ENCODE measurements at regions not wholly inside any gene's neighbourhood (a gene's known extent, or its start where the extent isn't known, plus 50 kb on each side); places are given as distances from the start of the nearest gene placed in this dataset.

- Histone ChIP-seq H3K36me3 (ENCODE audit: control insufficient read depth in 5 of 5, insufficient read depth in 5 of 5, low read length in 5 of 5) (no peaks in the 10 kb centered on the region), H3K9ac (ENCODE audit: low read length in 5 of 5) (no peak overlapping the region), H3K4me3 (ENCODE audit: low read depth in 1 of 5, low read length in 5 of 5) (no peak overlapping the region), H3K9me3 (ENCODE audit: control insufficient read depth in 5 of 5, low read length in 5 of 5) (no peaks in the 10 kb centered on the region), H3K27me3 (ENCODE audit: control insufficient read depth in 5 of 5, insufficient read depth in 4 of 5, low read length in 5 of 5) (peaks cover 0 to 3% (median 0%) of the 10 kb centered on the region in 5 donors), H3K27ac (ENCODE audit: low read depth, low read length) (no peak overlapping the region), H3K4me1 (ENCODE audit: control insufficient read depth in 5 of 5, insufficient read depth in 5 of 5, low read length in 5 of 5) (peaks cover 0 to 5% (median 0%) of the 10 kb centered on the region in 5 donors)
Observed at GRCh38 chr11:127066401-127067090, 66.0 kb upstream of the KIRREL3 start.

GRCh38 chr11:127063241-127063640 lies 62.7 kb upstream of the KIRREL3 start:
- Histone ChIP-seq H3K27me3 (ENCODE audit: control insufficient read depth in 5 of 5, insufficient read depth in 4 of 5, low read length in 5 of 5) (peaks cover 0 to 7% (median 0%) of the 10 kb centered on the region in 5 donors), H3K27ac (ENCODE audit: low read depth, low read length) (no peak overlapping the region), H3K4me3 (ENCODE audit: low read depth in 1 of 5, low read length in 5 of 5) (no peak overlapping the region), H3K36me3 (ENCODE audit: control insufficient read depth in 5 of 5, insufficient read depth in 5 of 5, low read length in 5 of 5) (no peaks in the 10 kb centered on the region), H3K9me3 (ENCODE audit: control insufficient read depth in 5 of 5, low read length in 5 of 5) (no peaks in the 10 kb centered on the region), H3K9ac (ENCODE audit: low read length in 5 of 5) (no peak overlapping the region), H3K4me1 (ENCODE audit: control insufficient read depth in 5 of 5, insufficient read depth in 5 of 5, low read length in 5 of 5) (peaks cover 0 to 5% (median 0%) of the 10 kb centered on the region in 5 donors)

GRCh38 chr11:127061947-127062346 lies 61.4 kb upstream of the KIRREL3 start:
- Histone ChIP-seq H3K4me1 (ENCODE audit: control insufficient read depth in 5 of 5, insufficient read depth in 5 of 5, low read length in 5 of 5) (peaks cover 0 to 5% (median 0%) of the 10 kb centered on the region in 5 donors), H3K27ac (ENCODE audit: low read depth, low read length) (no peak overlapping the region)

GRCh38 chr11:127059750-127060149 lies 59.2 kb upstream of the KIRREL3 start:
- H3K4me3 ChIP-seq (ENCODE audit: low read depth in 1 of 5, low read length in 5 of 5), result no peak overlapping the region
- H3K27ac ChIP-seq (ENCODE audit: low read depth, low read length), result no peak overlapping the region
- no peaks in the 10 kb centered on the region for H3K36me3 ChIP-seq (ENCODE audit: control insufficient read depth in 5 of 5, insufficient read depth in 5 of 5, low read length in 5 of 5)
- H3K9ac ChIP-seq (ENCODE audit: low read length in 5 of 5), result no peak overlapping the region
- peaks cover 0 to 7% (median 0%) of the 10 kb centered on the region in 5 donors for H3K27me3 ChIP-seq (ENCODE audit: control insufficient read depth in 5 of 5, insufficient read depth in 4 of 5, low read length in 5 of 5)
- no peaks in the 10 kb centered on the region for H3K4me1 ChIP-seq (ENCODE audit: control insufficient read depth in 5 of 5, insufficient read depth in 5 of 5, low read length in 5 of 5)
- no peaks in the 10 kb centered on the region for H3K9me3 ChIP-seq (ENCODE audit: control insufficient read depth in 5 of 5, low read length in 5 of 5)

More at GRCh38 chr11:127061947-127062346, 61.4 kb upstream of the KIRREL3 start:
- Histone ChIP-seq H3K9me3 (ENCODE audit: control insufficient read depth in 5 of 5, low read length in 5 of 5) (no peaks in the 10 kb centered on the region), H3K27me3 (ENCODE audit: control insufficient read depth in 5 of 5, insufficient read depth in 4 of 5, low read length in 5 of 5) (peaks cover 0 to 7% (median 0%) of the 10 kb centered on the region in 5 donors), H3K36me3 (ENCODE audit: control insufficient read depth in 5 of 5, insufficient read depth in 5 of 5, low read length in 5 of 5) (no peaks in the 10 kb centered on the region), H3K9ac (ENCODE audit: low read length in 5 of 5) (no peak overlapping the region), H3K4me3 (ENCODE audit: low read depth in 1 of 5, low read length in 5 of 5) (no peak overlapping the region)

DNA sequence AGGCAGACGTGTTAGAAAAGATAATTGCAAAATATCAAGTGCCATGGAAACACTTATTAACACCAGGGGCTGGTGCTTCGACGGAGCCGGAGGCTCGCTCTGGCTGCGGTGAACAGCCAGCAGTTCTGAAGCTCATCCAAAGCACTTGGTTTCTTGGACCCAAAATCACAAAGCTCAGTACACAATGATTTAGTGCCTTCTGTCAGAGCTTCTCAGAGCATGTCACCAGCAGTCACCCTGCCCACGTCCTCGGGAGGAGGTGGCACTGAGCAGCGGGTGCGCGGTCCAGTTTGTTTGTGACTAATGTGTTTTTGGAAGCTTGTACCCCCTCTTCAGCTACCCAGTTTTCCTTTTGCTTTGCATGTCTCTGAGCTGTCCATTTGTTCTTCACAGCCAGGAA lies 58.7 kb upstream of the KIRREL3 start:
- H3K9me3 ChIP-seq (ENCODE audit: control insufficient read depth in 5 of 5, low read length in 5 of 5), result no peaks in the 10 kb centered on the region
- H3K27me3 ChIP-seq (ENCODE audit: control insufficient read depth in 5 of 5, insufficient read depth in 4 of 5, low read length in 5 of 5), result peaks cover 0 to 7% (median 0%) of the 10 kb centered on the region in 5 donors
- no peaks in the 10 kb centered on the region for H3K4me1 ChIP-seq (ENCODE audit: control insufficient read depth in 5 of 5, insufficient read depth in 5 of 5, low read length in 5 of 5)
- H3K4me3 ChIP-seq (ENCODE audit: low read depth in 1 of 5, low read length in 5 of 5), result no peak overlapping the region
- H3K9ac ChIP-seq (ENCODE audit: low read length in 5 of 5), result no peak overlapping the region
- no peak overlapping the region for H3K27ac ChIP-seq (ENCODE audit: low read depth, low read length)
- H3K36me3 ChIP-seq (ENCODE audit: control insufficient read depth in 5 of 5, insufficient read depth in 5 of 5, low read length in 5 of 5), result no peaks in the 10 kb centered on the region

- no peak overlapping the region for H3K4me3 ChIP-seq (ENCODE audit: low read depth in 1 of 5, low read length in 5 of 5)
- H3K4me1 ChIP-seq (ENCODE audit: control insufficient read depth in 5 of 5, insufficient read depth in 5 of 5, low read length in 5 of 5), result no peaks in the 10 kb centered on the region
- H3K27me3 ChIP-seq (ENCODE audit: control insufficient read depth in 5 of 5, insufficient read depth in 4 of 5, low read length in 5 of 5), result peaks cover 0 to 7% (median 0%) of the 10 kb centered on the region in 5 donors
- no peak overlapping the region for H3K9ac ChIP-seq (ENCODE audit: low read length in 5 of 5)
- no peaks in the 10 kb centered on the region for H3K36me3 ChIP-seq (ENCODE audit: control insufficient read depth in 5 of 5, insufficient read depth in 5 of 5, low read length in 5 of 5)
- H3K27ac ChIP-seq (ENCODE audit: low read depth, low read length), result no peak overlapping the region
- no peaks in the 10 kb centered on the region for H3K9me3 ChIP-seq (ENCODE audit: control insufficient read depth in 5 of 5, low read length in 5 of 5)
Observed at GRCh38 chr11:127058524-127058923, 58.0 kb upstream of the KIRREL3 start.

GRCh38 chr11:127057126-127057525 lies 56.6 kb upstream of the KIRREL3 start:
- Histone ChIP-seq H3K27me3 (ENCODE audit: control insufficient read depth in 5 of 5, insufficient read depth in 4 of 5, low read length in 5 of 5) (peaks cover 0 to 7% (median 0%) of the 10 kb centered on the region in 5 donors), H3K4me3 (ENCODE audit: low read depth in 1 of 5, low read length in 5 of 5) (no peak overlapping the region), H3K36me3 (ENCODE audit: control insufficient read depth in 5 of 5, insufficient read depth in 5 of 5, low read length in 5 of 5) (no peaks in the 10 kb centered on the region), H3K4me1 (ENCODE audit: control insufficient read depth in 5 of 5, insufficient read depth in 5 of 5, low read length in 5 of 5) (no peaks in the 10 kb centered on the region), H3K9ac (ENCODE audit: low read length in 5 of 5) (no peak overlapping the region), H3K9me3 (ENCODE audit: control insufficient read depth in 5 of 5, low read length in 5 of 5) (no peaks in the 10 kb centered on the region), H3K27ac (ENCODE audit: low read depth, low read length) (no peak overlapping the region)

DNA sequence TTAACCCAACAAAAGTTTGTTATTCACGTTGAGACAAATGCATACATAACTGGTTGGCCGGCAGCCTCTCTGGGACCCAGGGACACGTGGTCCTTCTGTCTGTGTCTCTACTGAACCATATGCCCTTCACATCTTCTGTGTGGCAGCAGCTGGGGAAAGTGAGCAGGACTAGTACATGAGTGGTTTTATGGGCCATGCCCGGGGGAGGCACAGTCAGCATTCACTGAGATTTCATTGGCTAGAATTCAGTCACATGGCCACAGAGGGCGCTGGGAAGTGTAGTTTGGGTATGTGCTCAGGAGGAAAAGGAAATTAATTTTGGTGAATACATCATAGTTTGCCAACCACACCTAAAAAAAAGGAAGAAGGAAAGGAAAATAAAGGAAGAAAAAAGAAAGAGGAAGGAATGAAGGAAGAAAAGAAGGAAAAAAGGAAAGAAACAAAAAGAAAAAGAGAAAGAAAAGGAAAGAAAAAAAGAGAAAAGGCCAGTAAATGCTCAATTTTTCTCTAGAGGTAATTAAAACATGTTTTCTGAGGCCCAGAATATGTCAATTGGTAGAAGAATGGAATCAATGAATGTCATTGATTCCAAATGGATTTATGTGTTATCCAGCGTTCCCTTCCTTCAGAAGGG lies 55.9 kb upstream of the KIRREL3 start:
- no peak overlapping the region for H3K4me3 ChIP-seq (ENCODE audit: low read depth in 1 of 5, low read length in 5 of 5)
- no peaks in the 10 kb centered on the region for H3K9me3 ChIP-seq (ENCODE audit: control insufficient read depth in 5 of 5, low read length in 5 of 5)
- H3K36me3 ChIP-seq (ENCODE audit: control insufficient read depth in 5 of 5, insufficient read depth in 5 of 5, low read length in 5 of 5), result no peaks in the 10 kb centered on the region
- no peak overlapping the region for H3K27ac ChIP-seq (ENCODE audit: low read depth, low read length)
- no peaks in the 10 kb centered on the region for H3K4me1 ChIP-seq (ENCODE audit: control insufficient read depth in 5 of 5, insufficient read depth in 5 of 5, low read length in 5 of 5)
- H3K27me3 ChIP-seq (ENCODE audit: control insufficient read depth in 5 of 5, insufficient read depth in 4 of 5, low read length in 5 of 5), result peaks cover 0 to 4% (median 0%) of the 10 kb centered on the region in 5 donors
- no peak overlapping the region for H3K9ac ChIP-seq (ENCODE audit: low read length in 5 of 5)

DNA sequence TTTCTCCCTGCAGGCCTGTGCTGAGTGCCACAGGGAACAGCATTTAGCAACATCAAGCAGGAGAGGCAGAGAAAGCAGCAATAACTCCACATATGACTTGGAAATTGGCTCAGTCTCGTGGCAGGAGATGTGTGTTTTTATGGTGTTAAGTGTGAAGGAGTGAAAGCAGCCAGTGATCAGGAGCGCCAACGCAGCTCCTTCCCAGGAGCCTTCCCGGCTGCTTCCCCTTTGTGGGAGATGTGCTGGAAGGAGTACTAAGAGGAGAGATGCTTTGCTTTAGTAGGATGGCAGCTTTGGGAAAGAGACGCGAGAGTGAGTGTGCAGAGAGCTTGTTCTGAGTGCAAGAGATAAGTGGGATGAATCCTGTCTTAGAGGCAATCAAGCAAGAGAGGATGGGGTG lies 54.7 kb upstream of the KIRREL3 start:
- no peak overlapping the region for H3K27ac ChIP-seq (ENCODE audit: low read depth, low read length)

DNA sequence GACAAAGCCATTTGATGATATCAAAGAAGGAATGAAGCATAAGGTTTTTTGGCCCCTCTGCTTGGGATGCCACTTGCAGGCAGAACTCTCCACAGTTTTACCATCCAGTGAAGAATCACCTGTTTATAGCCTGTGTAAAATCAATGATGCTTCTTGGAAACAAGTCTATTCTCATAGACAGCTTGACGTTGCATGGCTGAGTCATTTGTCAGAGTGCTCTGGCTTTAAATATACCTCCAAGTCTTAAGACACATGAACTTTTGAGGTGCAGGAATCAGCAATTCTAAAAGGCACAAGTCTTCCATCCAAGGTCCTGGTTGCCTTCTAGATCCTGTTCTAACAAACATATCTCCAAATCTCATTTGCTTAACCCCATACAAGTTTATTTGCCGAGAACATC lies 53.6 kb upstream of the KIRREL3 start:
- no peaks in the 10 kb centered on the region for H3K4me1 ChIP-seq (ENCODE audit: control insufficient read depth in 5 of 5, insufficient read depth in 5 of 5, low read length in 5 of 5)
- no peaks in the 10 kb centered on the region for H3K9me3 ChIP-seq (ENCODE audit: control insufficient read depth in 5 of 5, low read length in 5 of 5)
- no peak overlapping the region for H3K4me3 ChIP-seq (ENCODE audit: low read depth in 1 of 5, low read length in 5 of 5)
- H3K27ac ChIP-seq (ENCODE audit: low read depth, low read length), result no peak overlapping the region
- no peaks in the 10 kb centered on the region for H3K27me3 ChIP-seq (ENCODE audit: control insufficient read depth in 5 of 5, insufficient read depth in 4 of 5, low read length in 5 of 5)
- H3K9ac ChIP-seq (ENCODE audit: low read length in 5 of 5), result no peak overlapping the region
- no peaks in the 10 kb centered on the region for H3K36me3 ChIP-seq (ENCODE audit: control insufficient read depth in 5 of 5, insufficient read depth in 5 of 5, low read length in 5 of 5)

More for the DNA sequence above, 54.7 kb upstream of the KIRREL3 start:
- Histone ChIP-seq H3K9me3 (ENCODE audit: control insufficient read depth in 5 of 5, low read length in 5 of 5) (no peaks in the 10 kb centered on the region), H3K4me3 (ENCODE audit: low read depth in 1 of 5, low read length in 5 of 5) (no peak overlapping the region), H3K4me1 (ENCODE audit: control insufficient read depth in 5 of 5, insufficient read depth in 5 of 5, low read length in 5 of 5) (no peaks in the 10 kb centered on the region), H3K27me3 (ENCODE audit: control insufficient read depth in 5 of 5, insufficient read depth in 4 of 5, low read length in 5 of 5) (no peaks in the 10 kb centered on the region), H3K36me3 (ENCODE audit: control insufficient read depth in 5 of 5, insufficient read depth in 5 of 5, low read length in 5 of 5) (no peaks in the 10 kb centered on the region), H3K9ac (ENCODE audit: low read length in 5 of 5) (no peak overlapping the region)
